ENCODE measurements at regions not wholly inside any gene's neighbourhood (a gene's known extent, or its start where the extent isn't known, plus 50 kb on each side); places are given as distances from the start of the nearest gene placed in this dataset.

DNA sequence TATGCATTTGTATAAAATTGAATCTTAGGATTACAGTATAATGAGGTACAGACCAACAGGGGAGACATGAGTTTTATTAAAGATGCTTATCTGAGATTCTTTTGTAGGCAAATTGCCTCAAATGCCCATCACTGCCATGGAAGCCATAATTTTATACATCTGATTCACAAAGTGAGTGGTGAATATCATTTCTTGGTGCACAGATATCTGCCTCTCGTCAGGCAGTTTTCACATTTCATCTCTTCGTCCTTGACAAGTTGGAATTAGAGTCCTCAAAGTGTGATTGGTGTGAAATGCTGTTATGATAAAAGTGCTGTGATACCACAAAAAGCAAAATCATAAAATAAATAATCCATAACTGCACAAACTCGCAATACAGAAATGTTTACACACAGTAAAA lies 1602.8 kb upstream of the DDX18 start:
- TF ChIP-seq, protein P1, sequence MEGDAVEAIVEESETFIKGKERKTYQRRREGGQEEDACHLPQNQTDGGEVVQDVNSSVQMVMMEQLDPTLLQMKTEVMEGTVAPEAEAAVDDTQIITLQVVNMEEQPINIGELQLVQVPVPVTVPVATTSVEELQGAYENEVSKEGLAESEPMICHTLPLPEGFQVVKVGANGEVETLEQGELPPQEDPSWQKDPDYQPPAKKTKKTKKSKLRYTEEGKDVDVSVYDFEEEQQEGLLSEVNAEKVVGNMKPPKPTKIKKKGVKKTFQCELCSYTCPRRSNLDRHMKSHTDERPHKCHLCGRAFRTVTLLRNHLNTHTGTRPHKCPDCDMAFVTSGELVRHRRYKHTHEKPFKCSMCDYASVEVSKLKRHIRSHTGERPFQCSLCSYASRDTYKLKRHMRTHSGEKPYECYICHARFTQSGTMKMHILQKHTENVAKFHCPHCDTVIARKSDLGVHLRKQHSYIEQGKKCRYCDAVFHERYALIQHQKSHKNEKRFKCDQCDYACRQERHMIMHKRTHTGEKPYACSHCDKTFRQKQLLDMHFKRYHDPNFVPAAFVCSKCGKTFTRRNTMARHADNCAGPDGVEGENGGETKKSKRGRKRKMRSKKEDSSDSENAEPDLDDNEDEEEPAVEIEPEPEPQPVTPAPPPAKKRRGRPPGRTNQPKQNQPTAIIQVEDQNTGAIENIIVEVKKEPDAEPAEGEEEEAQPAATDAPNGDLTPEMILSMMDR (IDR thresholded peaks at IDR 0.05; ENCODE audit: low read depth, low read length, poor library complexity, severe bottlenecking), result no peak
- no peak for TF ChIP-seq EZH2phosphoT487 (IDR thresholded peaks at IDR 0.05; ENCODE audit: borderline replicate concordance, low read length)

DNA sequence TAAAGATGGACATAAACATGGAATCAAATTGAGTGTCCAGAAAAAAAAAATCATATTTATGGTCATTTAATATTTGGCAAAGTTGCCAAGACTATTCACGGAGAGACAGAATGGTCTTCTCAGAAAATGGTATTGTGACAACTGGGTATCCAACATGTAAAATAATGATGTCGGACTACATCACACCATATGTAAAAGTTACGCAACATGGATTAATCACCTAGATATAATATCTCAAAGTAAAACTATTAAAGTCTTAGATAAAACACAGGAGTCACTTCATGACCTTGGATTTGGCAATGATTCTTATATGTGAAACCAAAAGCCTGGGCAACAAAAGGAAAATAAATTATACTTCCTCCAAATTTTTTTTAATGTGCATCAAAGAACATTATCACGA lies 1591.7 kb upstream of the DDX18 start:
- Histone ChIP-seq H3K4me1 (ENCODE audit: control insufficient read depth, low read length) (no peaks in the 10 kb centered on the region), H3K27me3 (ENCODE audit: control insufficient read depth, low read length) (no peaks in the 10 kb centered on the region), H3F3A (ENCODE audit: control insufficient read depth, insufficient read depth) (no peaks in the 10 kb centered on the region), H3K4me3 (ENCODE audit: low read length) (no peak overlapping the region), H3K9me3 (ENCODE audit: control insufficient read depth, insufficient read depth, low read length) (no peaks in the 10 kb centered on the region; the same call in 1 of the 2 replicates), H4K20me1 (ENCODE audit: control insufficient read depth, insufficient read depth, low read depth, low read length) (no peaks in the 10 kb centered on the region), H3K79me2 (ENCODE audit: control insufficient read depth, low read length) (no peaks in the 10 kb centered on the region), H3K27ac (ENCODE audit: low read depth, low read length) (no peak overlapping the region), H3K9me2 (replicated peaks; ENCODE audit: control insufficient read depth, low read length) (no peaks in the 10 kb centered on the region), H3K36me3 (ENCODE audit: control insufficient read depth, low read length) (no peaks in the 10 kb centered on the region), H3K4me2 (ENCODE audit: low read length) (no peak overlapping the region)
- no peak for TF ChIP-seq EZH2phosphoT487 (IDR thresholded peaks at IDR 0.05; ENCODE audit: borderline replicate concordance, low read length)

More for the DNA sequence above, 1602.8 kb upstream of the DDX18 start:
- no peaks in the 10 kb centered on the region for H4K20me1 ChIP-seq (ENCODE audit: control insufficient read depth, insufficient read depth, low read depth, low read length)
- H3K9me3 ChIP-seq (ENCODE audit: control insufficient read depth, insufficient read depth, low read length), result no peaks in the 10 kb centered on the region
- no peaks in the 10 kb centered on the region for H3K36me3 ChIP-seq (ENCODE audit: control insufficient read depth, low read length)
- H3F3A ChIP-seq (ENCODE audit: control insufficient read depth, insufficient read depth), result no peaks in the 10 kb centered on the region
- no peak overlapping the region for H3K4me2 ChIP-seq (ENCODE audit: low read length)
- H3K27me3 ChIP-seq (ENCODE audit: control insufficient read depth, low read length), result no peaks in the 10 kb centered on the region
- no peaks in the 10 kb centered on the region for H3K4me1 ChIP-seq (ENCODE audit: control insufficient read depth, low read length)
- H3K27ac ChIP-seq (ENCODE audit: low read depth, low read length), result no peak overlapping the region
- H3K79me2 ChIP-seq (ENCODE audit: control insufficient read depth, low read length), result no peaks in the 10 kb centered on the region
- no peak overlapping the region for H3K4me3 ChIP-seq (ENCODE audit: low read length)
- H3K9me2 ChIP-seq (replicated peaks; ENCODE audit: control insufficient read depth, low read length), result no peaks in the 10 kb centered on the region

DNA sequence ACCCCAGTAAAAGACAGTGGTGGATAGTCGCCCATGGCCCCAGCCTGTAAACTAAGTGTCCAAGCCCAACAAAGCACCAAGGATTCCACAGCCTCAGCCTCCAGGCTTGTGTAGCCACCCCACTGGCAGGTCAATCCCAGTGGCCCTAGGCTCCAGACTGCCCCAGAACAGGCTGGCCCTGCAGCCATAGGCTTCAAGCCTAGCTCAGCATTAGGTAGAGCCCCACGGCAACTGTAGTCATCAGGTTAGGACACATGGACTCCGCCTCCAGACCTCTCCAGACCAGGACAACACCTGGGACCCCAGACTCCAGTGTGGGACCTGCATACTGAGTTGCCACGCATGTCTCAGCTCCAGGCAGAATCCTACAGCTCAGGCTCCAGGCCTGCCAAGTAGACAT lies 1590.6 kb upstream of the DDX18 start:
- no peak for TF ChIP-seq EZH2phosphoT487 (IDR thresholded peaks at IDR 0.05; ENCODE audit: borderline replicate concordance, low read length)
- TF ChIP-seq, protein P1 (IDR thresholded peaks at IDR 0.05; ENCODE audit: low read depth, low read length, poor library complexity, severe bottlenecking), result no peak
- no peaks in the 10 kb centered on the region for H3F3A ChIP-seq (ENCODE audit: control insufficient read depth, insufficient read depth)
- no peak overlapping the region for H3K27ac ChIP-seq (ENCODE audit: low read depth, low read length)
- no peaks in the 10 kb centered on the region for H3K36me3 ChIP-seq (ENCODE audit: control insufficient read depth, low read length)
- H3K4me1 ChIP-seq (ENCODE audit: control insufficient read depth, low read length), result no peaks in the 10 kb centered on the region
- H3K4me3 ChIP-seq (ENCODE audit: low read length), result no peak overlapping the region
- H3K9me3 ChIP-seq (ENCODE audit: control insufficient read depth, insufficient read depth, low read length), result no peaks in the 10 kb centered on the region; the same call in 1 of the 2 replicates
- no peaks in the 10 kb centered on the region for H3K79me2 ChIP-seq (ENCODE audit: control insufficient read depth, low read length)
- H4K20me1 ChIP-seq (ENCODE audit: control insufficient read depth, insufficient read depth, low read depth, low read length), result no peaks in the 10 kb centered on the region
- no peaks in the 10 kb centered on the region for H3K9me2 ChIP-seq (replicated peaks; ENCODE audit: control insufficient read depth, low read length)
- H3K4me2 ChIP-seq (ENCODE audit: low read length), result no peak overlapping the region
- no peaks in the 10 kb centered on the region for H3K27me3 ChIP-seq (ENCODE audit: control insufficient read depth, low read length)

DNA sequence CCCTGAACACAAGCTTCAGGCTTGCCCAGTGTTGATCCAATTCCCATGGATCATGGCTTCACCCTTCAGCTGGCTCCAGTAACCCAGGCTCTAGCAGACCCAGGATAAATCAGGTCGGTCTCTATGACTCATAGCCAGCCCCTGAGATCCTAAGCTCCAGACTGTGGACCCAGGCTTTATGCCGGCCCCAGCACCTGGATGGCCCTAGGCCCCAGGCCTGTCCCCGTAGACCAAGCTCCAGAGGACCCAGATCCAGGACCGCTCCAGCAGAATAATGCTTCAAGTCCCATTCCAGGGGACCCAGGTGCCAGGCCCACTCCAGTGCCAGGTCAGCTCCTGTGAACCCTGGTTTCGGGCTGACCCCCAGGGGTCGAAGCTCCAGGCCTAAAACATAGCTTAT lies 1589.9 kb upstream of the DDX18 start:
- Histone ChIP-seq H3K4me2 (ENCODE audit: low read length) (no peak overlapping the region), H4K20me1 (ENCODE audit: control insufficient read depth, insufficient read depth, low read depth, low read length) (no peaks in the 10 kb centered on the region), H3K4me1 (ENCODE audit: control insufficient read depth, low read length) (no peaks in the 10 kb centered on the region), H3K4me3 (ENCODE audit: low read length) (no peak overlapping the region), H3K79me2 (ENCODE audit: control insufficient read depth, low read length) (no peaks in the 10 kb centered on the region), H3K27ac (ENCODE audit: low read depth, low read length) (no peak overlapping the region), H3K9me2 (replicated peaks; ENCODE audit: control insufficient read depth, low read length) (no peaks in the 10 kb centered on the region), H3K27me3 (ENCODE audit: control insufficient read depth, low read length) (no peaks in the 10 kb centered on the region), H3K36me3 (ENCODE audit: control insufficient read depth, low read length) (no peaks in the 10 kb centered on the region), H3K9me3 (ENCODE audit: control insufficient read depth, insufficient read depth, low read length) (no peaks in the 10 kb centered on the region; the same call in 1 of the 2 replicates), H3F3A (ENCODE audit: control insufficient read depth, insufficient read depth) (no peaks in the 10 kb centered on the region)
- TF ChIP-seq, protein P1 (IDR thresholded peaks at IDR 0.05; ENCODE audit: low read depth, low read length, poor library complexity, severe bottlenecking), result no peak
- TF ChIP-seq EZH2phosphoT487 (IDR thresholded peaks at IDR 0.05; ENCODE audit: borderline replicate concordance, low read length), result no peak
